Chondrocyte (in vitro differentiated cells): ENCODE measurements at regions not wholly inside any gene's neighbourhood (a gene's known extent, or its start where the extent isn't known, plus 50 kb on each side); places are given as distances from the start of the nearest gene placed in this dataset.

Experiments used
- DNase-seq: peaks from one replicate; pipeline ENCODE4 v3.0.0; 2021; ENCODE audit warnings: mixed read lengths, low spot score
- H3K27ac Mint-ChIP-seq: one replicate; pipeline ENCODE4 v1.8.0; 2021; ENCODE audit warnings: mild to moderate bottlenecking, moderate library complexity, mixed read lengths; ENCODE audit not compliant: unreplicated experiment
- H3K27me3 Mint-ChIP-seq: 2 replicates; pipeline ENCODE4 v1.8.0; 2021; ENCODE audit warnings: low read depth, mixed read lengths
- H3K36me3 Mint-ChIP-seq: 2 replicates; pipeline ENCODE4 v1.8.0; 2021; ENCODE audit warnings: low read depth, mixed read lengths
- H3K4me1 Mint-ChIP-seq: 2 replicates; pipeline ENCODE4 v1.8.0; 2021; ENCODE audit warnings: low read depth, mild to moderate bottlenecking, mixed read lengths
- H3K4me3 Mint-ChIP-seq: one replicate; pipeline ENCODE4 v1.8.0; 2021; ENCODE audit warnings: mild to moderate bottlenecking, moderate library complexity, mixed read lengths; ENCODE audit not compliant: unreplicated experiment
- H3K9me3 Mint-ChIP-seq: 2 replicates; pipeline ENCODE4 v1.8.0; 2021; ENCODE audit warnings: low read depth, mixed read lengths
- CTCF ChIP-seq: fragments of 200-600 bp; sonication (generic); IDR thresholded peaks from 2 replicates; pipeline ENCODE4 v1.5.0; 2021; ENCODE audit warnings: antibody characterized with exemption, mild to moderate bottlenecking, moderate library complexity

GRCh38 chr4:107380190-107380589, 339.8 kb downstream of the PAPSS1 start:
- Mint-ChIP-seq H3K27ac (peak overlapping the region; percentile 32), H3K27me3 (no peaks in the 10 kb centered on the region), H3K4me1 (peaks cover 14% of the 10 kb centered on the region), H3K9me3 (peaks cover 2% of the 10 kb centered on the region), H3K36me3 (peaks cover 2% of the 10 kb centered on the region), H3K4me3 (no peak overlapping the region)
- no peak for TF ChIP-seq CTCF
- DNase-seq: no peak

- no peak overlapping the region for H3K4me3 Mint-ChIP-seq
- H3K9me3 Mint-ChIP-seq: peaks cover 2% of the 10 kb centered on the region
- TF ChIP-seq CTCF: peak; percentile 81
- H3K4me1 Mint-ChIP-seq: peaks cover 14% of the 10 kb centered on the region
- DNase-seq: no peak
- H3K36me3 Mint-ChIP-seq: peaks cover 2% of the 10 kb centered on the region
- no peaks in the 10 kb centered on the region for H3K27me3 Mint-ChIP-seq
- H3K27ac Mint-ChIP-seq: peak overlapping the region; percentile 83
Measured at GRCh38 chr4:107379054-107379869, 340.8 kb downstream of the PAPSS1 start.

GRCh38 chr4:107376293-107376692, 340.2 kb upstream of the DKK2 start:
- Mint-ChIP-seq H3K27ac (no peak overlapping the region), H3K36me3 (peaks cover 6% of the 10 kb centered on the region), H3K4me1 (peaks cover 14% of the 10 kb centered on the region), H3K27me3 (no peaks in the 10 kb centered on the region), H3K4me3 (no peak overlapping the region), H3K9me3 (peaks cover 11% of the 10 kb centered on the region)
- no peak for TF ChIP-seq CTCF
- no peak for DNase-seq

GRCh38 chr4:107366900-107367299, 330.8 kb upstream of the DKK2 start:
- H3K4me3 Mint-ChIP-seq: no peak overlapping the region
- H3K4me1 Mint-ChIP-seq: no peaks in the 10 kb centered on the region
- H3K27ac Mint-ChIP-seq: no peak overlapping the region
- H3K27me3 Mint-ChIP-seq: no peaks in the 10 kb centered on the region
- no peaks in the 10 kb centered on the region for H3K9me3 Mint-ChIP-seq
- no peaks in the 10 kb centered on the region for H3K36me3 Mint-ChIP-seq
- DNase-seq: no peak
- TF ChIP-seq CTCF: no peak

- TF ChIP-seq CTCF: no peak
- Mint-ChIP-seq H3K4me3 (no peak overlapping the region), H3K27me3 (no peaks in the 10 kb centered on the region), H3K27ac (no peak overlapping the region), H3K9me3 (no peaks in the 10 kb centered on the region), H3K36me3 (no peaks in the 10 kb centered on the region), H3K4me1 (no peaks in the 10 kb centered on the region)
- DNase-seq: no peak
Measured at GRCh38 chr4:107366016-107366735, 330.1 kb upstream of the DKK2 start.
